ENCODE measurements at regions not wholly inside any gene's neighbourhood (a gene's known extent, or its start where the extent isn't known, plus 50 kb on each side); places are given as distances from the start of the nearest gene placed in this dataset.

DNA sequence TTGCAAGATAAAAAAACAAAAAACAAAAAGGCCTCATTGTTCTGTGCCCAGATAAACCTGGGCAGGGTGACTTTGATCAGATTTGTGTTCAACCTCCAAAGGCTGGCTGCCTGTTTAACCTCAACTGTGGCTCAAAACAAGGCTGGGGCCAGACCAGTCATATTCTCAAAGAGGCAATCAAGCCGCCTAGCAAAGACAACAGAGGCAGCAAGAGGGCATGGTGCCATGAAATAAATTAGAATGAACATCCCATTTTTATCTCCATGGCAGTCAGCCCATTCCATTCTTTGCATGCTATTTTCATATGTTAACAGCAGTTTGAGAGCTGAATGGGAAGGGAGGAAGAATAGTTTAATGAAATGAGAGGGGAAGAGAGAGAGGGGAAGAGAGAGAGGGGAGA lies 1150.3 kb downstream of the TYW1 start:
- no peaks in the 10 kb centered on the region for H3K27me3 ChIP-seq (ENCODE audit: low read depth, low read length)
- peaks cover 0 to 8% of the 10 kb centered on the region in 2 donors for H3K9me3 ChIP-seq (ENCODE audit: control insufficient read depth in 1 of 2, low read length in 2 of 2)
- no peaks in the 10 kb centered on the region for H3K4me1 ChIP-seq (ENCODE audit: control insufficient read depth in 1 of 2, insufficient read depth in 2 of 2, low read length in 2 of 2)
- H3K27ac ChIP-seq (ENCODE audit: low read length) = no peak overlapping the region
- H3K4me3 ChIP-seq (ENCODE audit: low read depth in 1 of 2, low read length in 2 of 2) = no peak overlapping the region
- H3K36me3 ChIP-seq (ENCODE audit: control insufficient read depth in 1 of 2, insufficient read depth in 2 of 2, low read length in 2 of 2) = no peaks in the 10 kb centered on the region

- H3K4me1 ChIP-seq (ENCODE audit: control insufficient read depth in 1 of 2, insufficient read depth in 2 of 2, low read length in 2 of 2) = no peaks in the 10 kb centered on the region
- H3K36me3 ChIP-seq (ENCODE audit: control insufficient read depth in 1 of 2, insufficient read depth in 2 of 2, low read length in 2 of 2) = no peaks in the 10 kb centered on the region
- peaks cover 0 to 3% of the 10 kb centered on the region in 2 donors for H3K9me3 ChIP-seq (ENCODE audit: control insufficient read depth in 1 of 2, low read length in 2 of 2)
- no peak overlapping the region for H3K4me3 ChIP-seq (ENCODE audit: low read depth in 1 of 2, low read length in 2 of 2)
- no peaks in the 10 kb centered on the region for H3K27me3 ChIP-seq (ENCODE audit: low read depth, low read length)
- H3K27ac ChIP-seq (ENCODE audit: low read length) = no peak overlapping the region
These were observed 1151.1 kb downstream of the TYW1 start for GRCh38 chr7:68147614-68148238.

- Histone ChIP-seq H3K36me3 (ENCODE audit: control insufficient read depth in 1 of 2, insufficient read depth in 2 of 2, low read length in 2 of 2) (no peaks in the 10 kb centered on the region), H3K27me3 (ENCODE audit: low read depth, low read length) (no peaks in the 10 kb centered on the region), H3K4me3 (ENCODE audit: low read depth in 1 of 2, low read length in 2 of 2) (no peak overlapping the region), H3K4me1 (ENCODE audit: control insufficient read depth in 1 of 2, insufficient read depth in 2 of 2, low read length in 2 of 2) (no peaks in the 10 kb centered on the region), H3K27ac (ENCODE audit: low read length) (no peak overlapping the region), H3K9me3 (ENCODE audit: control insufficient read depth in 1 of 2, low read length in 2 of 2) (no peaks in the 10 kb centered on the region)
These were observed 1151.8 kb downstream of the TYW1 start for GRCh38 chr7:68148440-68148839.

DNA sequence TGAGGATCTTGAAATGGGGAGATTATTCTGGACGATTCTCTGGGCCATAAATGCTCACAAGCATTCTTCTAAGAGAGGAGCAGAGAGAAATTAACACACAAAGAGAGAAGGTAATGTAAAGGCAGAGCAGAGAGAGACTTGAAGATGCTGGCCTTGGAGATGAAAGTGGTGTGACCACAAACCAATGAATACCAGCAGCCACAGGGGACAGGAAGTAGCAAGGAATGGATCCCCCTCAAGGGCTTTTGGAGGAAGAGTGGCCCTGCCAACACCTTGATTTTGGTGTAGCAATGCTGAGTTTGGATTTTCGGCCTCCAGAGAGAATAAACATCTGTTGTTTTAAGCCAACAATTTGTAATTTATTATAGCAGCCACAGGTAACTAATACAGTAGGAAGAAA lies 1155.6 kb downstream of the TYW1 start:
- no peak overlapping the region for H3K4me3 ChIP-seq (ENCODE audit: low read depth in 1 of 2, low read length in 2 of 2)
- no peaks in the 10 kb centered on the region for H3K9me3 ChIP-seq (ENCODE audit: control insufficient read depth in 1 of 2, low read length in 2 of 2)
- no peaks in the 10 kb centered on the region for H3K4me1 ChIP-seq (ENCODE audit: control insufficient read depth in 1 of 2, insufficient read depth in 2 of 2, low read length in 2 of 2)
- H3K27ac ChIP-seq (ENCODE audit: low read length) = no peak overlapping the region
- no peaks in the 10 kb centered on the region for H3K36me3 ChIP-seq (ENCODE audit: control insufficient read depth in 1 of 2, insufficient read depth in 2 of 2, low read length in 2 of 2)
- H3K27me3 ChIP-seq (ENCODE audit: low read depth, low read length) = no peaks in the 10 kb centered on the region

- Histone ChIP-seq H3K4me3 (ENCODE audit: low read depth in 1 of 2, low read length in 2 of 2) (no peak overlapping the region), H3K36me3 (ENCODE audit: control insufficient read depth in 1 of 2, insufficient read depth in 2 of 2, low read length in 2 of 2) (no peaks in the 10 kb centered on the region), H3K4me1 (ENCODE audit: control insufficient read depth in 1 of 2, insufficient read depth in 2 of 2, low read length in 2 of 2) (no peaks in the 10 kb centered on the region), H3K9me3 (ENCODE audit: control insufficient read depth in 1 of 2, low read length in 2 of 2) (no peaks in the 10 kb centered on the region), H3K27me3 (ENCODE audit: low read depth, low read length) (no peaks in the 10 kb centered on the region), H3K27ac (ENCODE audit: low read length) (no peak overlapping the region)
These were observed 1159.0 kb downstream of the TYW1 start for GRCh38 chr7:68155676-68156075.

GRCh38 chr7:68158686-68159295 lies 1162.2 kb downstream of the TYW1 start:
- no peaks in the 10 kb centered on the region for H3K4me1 ChIP-seq (ENCODE audit: control insufficient read depth in 1 of 2, insufficient read depth in 2 of 2, low read length in 2 of 2)
- no peaks in the 10 kb centered on the region for H3K9me3 ChIP-seq (ENCODE audit: control insufficient read depth in 1 of 2, low read length in 2 of 2)
- no peaks in the 10 kb centered on the region for H3K36me3 ChIP-seq (ENCODE audit: control insufficient read depth in 1 of 2, insufficient read depth in 2 of 2, low read length in 2 of 2)
- H3K4me3 ChIP-seq (ENCODE audit: low read depth in 1 of 2, low read length in 2 of 2) = no peak overlapping the region
- H3K27me3 ChIP-seq (ENCODE audit: low read depth, low read length) = no peaks in the 10 kb centered on the region
- H3K27ac ChIP-seq (ENCODE audit: low read length) = no peak overlapping the region

GRCh38 chr7:68162712-68163111 lies 1166.1 kb downstream of the TYW1 start:
- Histone ChIP-seq H3K36me3 (ENCODE audit: control insufficient read depth in 1 of 2, insufficient read depth in 2 of 2, low read length in 2 of 2) (no peaks in the 10 kb centered on the region), H3K27me3 (ENCODE audit: low read depth, low read length) (no peaks in the 10 kb centered on the region), H3K4me1 (ENCODE audit: control insufficient read depth in 1 of 2, insufficient read depth in 2 of 2, low read length in 2 of 2) (no peaks in the 10 kb centered on the region), H3K27ac (ENCODE audit: low read length) (no peak overlapping the region), H3K9me3 (ENCODE audit: control insufficient read depth in 1 of 2, low read length in 2 of 2) (no peaks in the 10 kb centered on the region), H3K4me3 (ENCODE audit: low read depth in 1 of 2, low read length in 2 of 2) (no peak overlapping the region)

DNA sequence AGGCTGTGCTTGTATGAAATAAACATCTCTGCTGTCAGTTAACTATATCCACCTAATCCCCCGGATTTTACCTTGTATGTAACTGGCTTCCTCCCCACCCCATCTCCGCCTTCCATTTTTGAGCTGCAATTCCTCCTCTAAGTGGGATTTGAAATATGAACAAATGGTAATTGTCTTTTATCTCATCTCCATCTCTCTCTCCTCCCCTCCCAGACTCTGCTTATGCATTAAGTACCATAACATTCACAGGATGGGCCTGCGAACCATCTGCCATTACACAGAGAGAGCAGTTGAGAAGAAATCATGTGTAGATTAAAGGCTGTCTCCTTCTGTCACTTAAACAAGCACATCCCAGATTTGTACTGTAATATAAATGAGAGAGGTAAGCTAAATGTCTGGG lies 1169.9 kb downstream of the TYW1 start:
- Histone ChIP-seq H3K27me3 (ENCODE audit: low read depth, low read length) (no peaks in the 10 kb centered on the region), H3K4me3 (ENCODE audit: low read depth in 1 of 2, low read length in 2 of 2) (no peak overlapping the region), H3K36me3 (ENCODE audit: control insufficient read depth in 1 of 2, insufficient read depth in 2 of 2, low read length in 2 of 2) (no peaks in the 10 kb centered on the region), H3K4me1 (ENCODE audit: control insufficient read depth in 1 of 2, insufficient read depth in 2 of 2, low read length in 2 of 2) (no peaks in the 10 kb centered on the region), H3K27ac (ENCODE audit: low read length) (no peak overlapping the region), H3K9me3 (ENCODE audit: control insufficient read depth in 1 of 2, low read length in 2 of 2) (no peaks in the 10 kb centered on the region)

- no peak overlapping the region for H3K27ac ChIP-seq (ENCODE audit: low read length)
- H3K27me3 ChIP-seq (ENCODE audit: low read depth, low read length) = no peaks in the 10 kb centered on the region
- no peak overlapping the region for H3K4me3 ChIP-seq (ENCODE audit: low read depth in 1 of 2, low read length in 2 of 2)
- H3K4me1 ChIP-seq (ENCODE audit: control insufficient read depth in 1 of 2, insufficient read depth in 2 of 2, low read length in 2 of 2) = no peaks in the 10 kb centered on the region
- no peaks in the 10 kb centered on the region for H3K36me3 ChIP-seq (ENCODE audit: control insufficient read depth in 1 of 2, insufficient read depth in 2 of 2, low read length in 2 of 2)
- H3K9me3 ChIP-seq (ENCODE audit: control insufficient read depth in 1 of 2, low read length in 2 of 2) = no peaks in the 10 kb centered on the region
These were observed 1176.9 kb downstream of the TYW1 start for GRCh38 chr7:68173513-68173912.

DNA sequence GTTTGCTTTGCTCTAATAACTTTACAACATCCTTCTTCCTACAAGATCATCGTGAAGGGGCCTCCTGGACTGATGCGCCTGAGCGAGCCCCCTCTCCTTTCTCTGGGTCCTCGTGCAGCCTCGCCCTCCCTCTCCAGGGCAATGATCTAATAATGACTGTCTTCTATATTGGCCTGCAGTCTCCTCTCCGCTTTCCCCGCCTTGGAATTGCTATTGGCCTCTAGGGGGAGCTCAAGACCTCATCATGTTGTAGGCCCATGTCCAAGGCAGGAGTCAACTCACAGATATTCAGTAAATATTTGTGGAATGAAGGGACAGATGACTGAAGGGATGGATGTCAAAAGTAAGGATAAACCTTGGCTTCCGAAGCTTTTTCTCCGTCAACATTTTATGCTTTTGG lies 1180.3 kb downstream of the TYW1 start:
- H3K36me3 ChIP-seq (ENCODE audit: control insufficient read depth in 1 of 2, insufficient read depth in 2 of 2, low read length in 2 of 2) = no peaks in the 10 kb centered on the region
- H3K9me3 ChIP-seq (ENCODE audit: control insufficient read depth in 1 of 2, low read length in 2 of 2) = no peaks in the 10 kb centered on the region
- no peak overlapping the region for H3K4me3 ChIP-seq (ENCODE audit: low read depth in 1 of 2, low read length in 2 of 2)

DNA sequence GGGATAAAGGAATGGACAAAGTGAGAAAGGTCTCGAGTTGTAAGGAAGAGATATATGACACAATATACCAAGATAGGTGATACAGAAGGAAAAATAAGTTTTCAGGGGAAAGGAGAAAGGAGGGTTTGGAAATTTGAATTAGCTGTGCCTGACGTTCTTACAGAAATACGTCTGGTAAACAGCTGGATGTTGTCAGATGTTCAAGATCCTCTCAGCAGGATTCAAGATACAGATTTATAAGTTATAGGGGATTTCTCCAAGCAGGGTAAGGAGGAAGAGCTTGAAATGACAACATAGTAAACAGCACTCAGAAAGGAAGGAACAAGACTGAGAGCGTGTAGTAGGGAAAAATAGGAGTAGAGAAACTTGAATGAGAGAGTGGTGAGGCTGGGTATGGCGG lies 1184.1 kb downstream of the TYW1 start:
- Histone ChIP-seq H3K4me1 (ENCODE audit: control insufficient read depth in 1 of 2, insufficient read depth in 2 of 2, low read length in 2 of 2) (no peaks in the 10 kb centered on the region), H3K27me3 (ENCODE audit: low read depth, low read length) (no peaks in the 10 kb centered on the region), H3K9me3 (ENCODE audit: control insufficient read depth in 1 of 2, low read length in 2 of 2) (no peaks in the 10 kb centered on the region), H3K4me3 (ENCODE audit: low read depth in 1 of 2, low read length in 2 of 2) (no peak overlapping the region), H3K36me3 (ENCODE audit: control insufficient read depth in 1 of 2, insufficient read depth in 2 of 2, low read length in 2 of 2) (no peaks in the 10 kb centered on the region), H3K27ac (ENCODE audit: low read length) (no peak overlapping the region)

More for the DNA sequence above, 1180.3 kb downstream of the TYW1 start:
- Histone ChIP-seq H3K27me3 (ENCODE audit: low read depth, low read length) (no peaks in the 10 kb centered on the region), H3K27ac (ENCODE audit: low read length) (no peak overlapping the region), H3K4me1 (ENCODE audit: control insufficient read depth in 1 of 2, insufficient read depth in 2 of 2, low read length in 2 of 2) (no peaks in the 10 kb centered on the region)

DNA sequence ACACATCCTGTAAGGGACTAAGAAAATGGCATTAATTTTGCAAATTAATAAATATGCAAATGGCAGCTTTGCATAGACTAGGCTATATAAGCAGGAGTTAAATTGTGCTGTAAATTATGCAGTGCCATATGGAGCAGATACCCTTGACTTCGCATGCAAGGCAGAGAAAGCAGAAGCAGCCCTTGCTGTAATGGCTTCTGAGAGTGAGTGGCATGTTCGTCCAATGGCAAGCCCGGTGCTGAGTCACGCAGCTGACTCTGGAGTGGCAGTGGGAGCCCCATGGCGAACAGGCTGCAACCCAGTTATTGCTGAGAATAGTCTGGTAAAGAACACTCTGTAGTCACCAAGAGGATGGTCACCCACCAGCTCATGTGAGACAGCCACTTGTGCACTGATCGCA lies 1186.5 kb downstream of the TYW1 start:
- no peaks in the 10 kb centered on the region for H3K27me3 ChIP-seq (ENCODE audit: low read depth, low read length)
- H3K4me3 ChIP-seq (ENCODE audit: low read depth in 1 of 2, low read length in 2 of 2) = no peak overlapping the region
- no peaks in the 10 kb centered on the region for H3K4me1 ChIP-seq (ENCODE audit: control insufficient read depth in 1 of 2, insufficient read depth in 2 of 2, low read length in 2 of 2)
- no peak overlapping the region for H3K27ac ChIP-seq (ENCODE audit: low read length)
- H3K36me3 ChIP-seq (ENCODE audit: control insufficient read depth in 1 of 2, insufficient read depth in 2 of 2, low read length in 2 of 2) = no peaks in the 10 kb centered on the region
- H3K9me3 ChIP-seq (ENCODE audit: control insufficient read depth in 1 of 2, low read length in 2 of 2) = no peaks in the 10 kb centered on the region

All from muscle layer of duodenum (tissue), 2 donors.